Neural progenitor cell (in vitro differentiated cells): ENCODE measurements at regions not wholly inside any gene's neighbourhood (a gene's known extent, or its start where the extent isn't known, plus 50 kb on each side); places are given as distances from the start of the nearest gene placed in this dataset.
"Not testable (repeated sequence)": the region's sequence is repeated elsewhere in the genome, so short reads cannot be mapped to it uniquely, and the experiment has no call there.

ENCODE experiments used
- DNase-seq: peaks from one replicate; pipeline ENCODE4 v3.0.0-alpha.2; 2016; ENCODE audit warnings: low spot score
- H2AFZ ChIP-seq: fragments of 200-600 bp; sonication (generic); replicated peaks from 2 replicates; pipeline ENCODE4 v1.6.1; 2016; ENCODE audit warnings: antibody characterized with exemption
- H3F3A ChIP-seq: fragments of 200-600 bp; sonication (generic); 2 replicates; pipeline ENCODE4 v1.6.1; 2016; ENCODE audit warnings: antibody characterized with exemption, low read depth
- H3K27ac ChIP-seq: fragments of 200-600 bp; sonication (generic); 2 replicates; pipeline ENCODE4 v1.5.1; 2016; ENCODE audit warnings: mild to moderate bottlenecking
- H3K27me3 ChIP-seq: fragments of 200-600 bp; sonication (generic); 2 replicates; pipeline ENCODE4 v1.6.1; 2016; ENCODE audit warnings: mild to moderate bottlenecking, moderate library complexity
- H3K36me3 ChIP-seq: fragments of 200-600 bp; sonication (generic); 2 replicates; pipeline ENCODE4 v1.5.1; 2016
- H3K4me1 ChIP-seq: fragments of 200-600 bp; sonication (generic); 2 replicates; pipeline ENCODE4 v1.6.1; 2016; ENCODE audit warnings: mixed run types
- H3K4me2 ChIP-seq: fragments of 200-600 bp; sonication (generic); 2 replicates; pipeline ENCODE4 v1.6.1; 2016
- H3K4me3 ChIP-seq: fragments of 200-600 bp; sonication (generic); 2 replicates; pipeline ENCODE4 v1.5.1; 2016
- H3K79me2 ChIP-seq: fragments of 200-600 bp; sonication (generic); 2 replicates; pipeline ENCODE4 v1.6.1; 2016; ENCODE audit warnings: low read depth
- H3K9ac ChIP-seq: fragments of 200-600 bp; sonication (generic); 2 replicates; pipeline ENCODE4 v1.6.1; 2016
- H3K9me3 ChIP-seq: fragments of 200-600 bp; sonication (generic); 2 replicates; pipeline ENCODE4 v1.5.1; 2016; ENCODE audit warnings: low read depth
- H4K20me1 ChIP-seq: fragments of 200-600 bp; sonication (generic); 2 replicates; pipeline ENCODE4 v1.6.1; 2016; ENCODE audit warnings: low read depth
- H3K27ac Mint-ChIP-seq: 3 replicates; pipeline ENCODE4 v1.8.0; 2021; ENCODE audit warnings: mixed read lengths
- H3K27me3 Mint-ChIP-seq: 2 replicates; pipeline ENCODE4 v1.8.0; 2022; ENCODE audit warnings: low read depth, mild to moderate bottlenecking, inconsistent platforms, moderate library complexity, mixed read lengths; ENCODE audit not compliant: insufficient read depth
- H3K36me3 Mint-ChIP-seq: 3 replicates; pipeline ENCODE4 v1.8.0; 2021; ENCODE audit warnings: mixed read lengths
- H3K4me1 Mint-ChIP-seq: 3 replicates; pipeline ENCODE4 v1.8.0; 2021; ENCODE audit warnings: mixed read lengths
- H3K4me3 Mint-ChIP-seq: 3 replicates; pipeline ENCODE4 v1.8.0; 2021; ENCODE audit warnings: mild to moderate bottlenecking, moderate library complexity, mixed read lengths
- H3K9me3 Mint-ChIP-seq: 3 replicates; pipeline ENCODE4 v1.8.0; 2020; ENCODE audit warnings: mixed read lengths
- CTCF ChIP-seq: fragments of 200-600 bp; sonication (generic); IDR thresholded peaks from 2 replicates; pipeline ENCODE4 v1.5.1; 2017; ENCODE audit warnings: antibody characterized with exemption, mild to moderate bottlenecking
- EZH2 ChIP-seq: fragments of 200-600 bp; sonication (generic); IDR thresholded peaks from 2 replicates; pipeline ENCODE4 v1.6.1; 2017; ENCODE audit warnings: antibody characterized with exemption, mild to moderate bottlenecking, moderate library complexity
- EZH2phosphoT487 ChIP-seq: fragments of 200-600 bp; sonication (generic); IDR thresholded peaks from 2 replicates; pipeline ENCODE4 v1.6.1; 2017; ENCODE audit warnings: antibody characterized with exemption

GRCh38 chr7:17412883-17413282 lies 114.4 kb downstream of the AHR start:
- H3K27ac ChIP-seq, result no peak overlapping the region
- no peaks in the 10 kb centered on the region for H3K4me1 Mint-ChIP-seq
- H3K27me3 ChIP-seq, result no peaks in the 10 kb centered on the region
- H3K9me3 ChIP-seq, result no peaks in the 10 kb centered on the region
- H3K36me3 Mint-ChIP-seq, result no peaks in the 10 kb centered on the region
- DNase-seq, result no peak
- H3K36me3 ChIP-seq, result no peaks in the 10 kb centered on the region
- no peak overlapping the region for H3K4me3 Mint-ChIP-seq
- no peaks in the 10 kb centered on the region for H4K20me1 ChIP-seq
- H3K27me3 Mint-ChIP-seq, result no peaks in the 10 kb centered on the region
- no peak overlapping the region for H3K9ac ChIP-seq
- no peak overlapping the region for H3K4me3 ChIP-seq
- TF ChIP-seq EZH2 (no peak), EZH2phosphoT487 (no peak), CTCF (no peak)
- no peaks in the 10 kb centered on the region for H3K9me3 Mint-ChIP-seq
- H3K4me1 ChIP-seq, result no peaks in the 10 kb centered on the region
- H3F3A ChIP-seq, result no peaks in the 10 kb centered on the region
- H3K4me2 ChIP-seq, result no peak overlapping the region
- H3K27ac Mint-ChIP-seq, result no peak overlapping the region
- H3K79me2 ChIP-seq, result no peaks in the 10 kb centered on the region
- H2AFZ ChIP-seq, result no peak overlapping the region

- Histone ChIP-seq H3K9me3 (no peaks in the 10 kb centered on the region), H3K4me3 (no peak overlapping the region), H3K27me3 (no peaks in the 10 kb centered on the region), H3K4me1 (no peaks in the 10 kb centered on the region), H3K36me3 (no peaks in the 10 kb centered on the region), H3K9ac (no peak overlapping the region), H3K79me2 (no peaks in the 10 kb centered on the region), H3K27ac (no peak overlapping the region), H4K20me1 (no peaks in the 10 kb centered on the region), H3F3A (no peaks in the 10 kb centered on the region), H2AFZ (no peak overlapping the region), H3K4me2 (no peak overlapping the region)
- H3K4me3 Mint-ChIP-seq, result no peak overlapping the region
- no peaks in the 10 kb centered on the region for H3K27me3 Mint-ChIP-seq
- DNase-seq, result no peak
- H3K27ac Mint-ChIP-seq, result no peak overlapping the region
- no peaks in the 10 kb centered on the region for H3K36me3 Mint-ChIP-seq
- no peaks in the 10 kb centered on the region for H3K9me3 Mint-ChIP-seq
- TF ChIP-seq CTCF, result no peak
- no peak for TF ChIP-seq EZH2
- TF ChIP-seq EZH2phosphoT487, result no peak
- no peaks in the 10 kb centered on the region for H3K4me1 Mint-ChIP-seq
These were observed 117.5 kb downstream of the AHR start for GRCh38 chr7:17415955-17416354.

- not testable (repeated sequence) for H3K9me3 Mint-ChIP-seq, H3K79me2 ChIP-seq, H3K36me3 ChIP-seq, H3F3A ChIP-seq, H2AFZ ChIP-seq, H3K4me3 Mint-ChIP-seq, H3K9me3 ChIP-seq, H3K27ac Mint-ChIP-seq, H4K20me1 ChIP-seq, H3K9ac ChIP-seq, H3K4me1 Mint-ChIP-seq, H3K27ac ChIP-seq, H3K36me3 Mint-ChIP-seq, H3K4me3 ChIP-seq, H3K4me1 ChIP-seq, H3K27me3 Mint-ChIP-seq, H3K4me2 ChIP-seq, H3K27me3 ChIP-seq
- peak; percentile 4 for DNase-seq
These were observed 122.0 kb downstream of the AHR start for GRCh38 chr7:17420308-17421015.

GRCh38 chr7:17421941-17422340 lies 123.5 kb downstream of the AHR start:
- Mint-ChIP-seq H3K36me3 (no peaks in the 10 kb centered on the region), H3K27ac (no peak overlapping the region)

More at GRCh38 chr7:17421941-17422340, 123.5 kb downstream of the AHR start:
- H3F3A ChIP-seq, result no peaks in the 10 kb centered on the region
- no peaks in the 10 kb centered on the region for H3K27me3 ChIP-seq
- Mint-ChIP-seq H3K27me3 (peaks cover 3% of the 10 kb centered on the region), H3K4me3 (no peak overlapping the region), H3K4me1 (no peaks in the 10 kb centered on the region), H3K9me3 (peaks cover 5% of the 10 kb centered on the region)
- H3K4me1 ChIP-seq, result no peaks in the 10 kb centered on the region
- H4K20me1 ChIP-seq, result no peaks in the 10 kb centered on the region
- no peak for TF ChIP-seq EZH2
- no peak for TF ChIP-seq CTCF
- no peak for TF ChIP-seq EZH2phosphoT487
- H3K4me2 ChIP-seq, result no peak overlapping the region
- H3K9me3 ChIP-seq, result no peaks in the 10 kb centered on the region
- no peak overlapping the region for H3K27ac ChIP-seq
- H2AFZ ChIP-seq, result no peak overlapping the region
- H3K36me3 ChIP-seq, result no peaks in the 10 kb centered on the region
- H3K4me3 ChIP-seq, result no peak overlapping the region
- H3K79me2 ChIP-seq, result no peaks in the 10 kb centered on the region
- DNase-seq, result no peak
- H3K9ac ChIP-seq, result no peak overlapping the region
